HG02678 (cell line): ENCODE measurements at regions not wholly inside any gene's neighbourhood (a gene's known extent, or its start where the extent isn't known, plus 50 kb on each side); places are given as distances from the start of the nearest gene placed in this dataset.
"Not testable (repeated sequence)": the region's sequence is repeated elsewhere in the genome, so short reads cannot be mapped to it uniquely, and the experiment has no call there.

Experiments
- ATAC-seq: cut with Tn5 transposase; IDR thresholded peaks from one replicate; pipeline ENCODE4 v1.9.1; 2021; ENCODE audit warnings: mild to moderate bottlenecking, moderate library complexity; ENCODE audit not compliant: unreplicated experiment

DNA sequence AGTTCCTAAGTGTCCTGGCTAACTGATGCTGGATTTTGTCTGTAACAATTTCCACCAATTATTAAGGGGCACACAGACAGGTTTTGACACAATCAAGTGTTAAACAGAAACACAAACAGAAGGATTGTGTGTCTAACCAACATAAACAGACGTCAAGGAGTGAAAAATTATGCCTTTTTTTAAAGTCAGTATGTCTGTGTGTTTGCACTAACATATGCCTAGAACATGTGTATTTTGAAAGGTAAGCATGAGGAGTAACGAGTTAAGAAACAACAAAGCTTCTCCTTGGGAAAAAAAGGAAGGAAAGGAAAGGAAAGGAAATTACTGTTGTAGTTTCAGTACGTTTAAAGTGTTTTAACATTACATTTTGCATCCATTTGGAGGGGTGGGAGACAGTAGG lies 466.3 kb upstream of the ID4 start:
- ATAC-seq, result no peak

DNA sequence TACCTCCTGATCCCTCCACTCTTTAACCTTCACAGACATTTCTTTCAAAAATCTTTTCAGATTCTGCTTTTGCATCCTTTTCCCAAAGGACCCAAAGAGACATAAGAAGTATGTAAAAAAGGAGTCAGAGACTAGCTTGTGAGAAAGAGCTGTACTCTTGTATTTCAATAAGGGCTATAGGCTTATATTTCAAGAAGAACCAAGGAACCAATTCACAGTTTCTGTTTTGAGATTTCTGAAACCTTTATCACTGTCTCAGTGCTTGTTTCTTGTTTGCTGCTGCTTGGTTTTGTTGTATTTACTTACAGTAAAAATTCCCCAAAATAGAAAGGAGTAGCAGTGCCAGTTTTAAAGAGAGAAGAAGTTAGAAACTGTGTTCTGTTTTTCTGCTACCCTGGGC lies 461.6 kb upstream of the ID4 start:
- ATAC-seq, result no peak

DNA sequence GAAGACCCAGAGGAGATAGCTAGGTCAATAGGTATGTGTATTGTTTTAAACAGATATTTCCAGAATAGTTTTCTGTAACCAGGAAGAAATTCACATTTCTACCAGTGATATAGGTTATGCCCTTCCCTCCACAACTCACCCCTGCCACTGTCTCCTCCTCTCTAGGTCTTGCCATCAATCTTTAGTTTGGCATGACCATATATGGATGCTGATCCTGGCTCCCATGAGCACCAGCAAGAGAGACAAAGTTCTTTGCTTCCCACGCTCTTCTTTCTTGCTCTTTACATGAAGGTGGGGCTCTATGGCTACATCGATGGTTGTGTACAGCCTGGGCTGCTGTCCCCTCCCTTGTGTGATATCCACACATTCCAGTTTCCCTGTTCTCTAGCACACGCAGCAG lies 459.4 kb upstream of the ID4 start:
- no peak for ATAC-seq

DNA sequence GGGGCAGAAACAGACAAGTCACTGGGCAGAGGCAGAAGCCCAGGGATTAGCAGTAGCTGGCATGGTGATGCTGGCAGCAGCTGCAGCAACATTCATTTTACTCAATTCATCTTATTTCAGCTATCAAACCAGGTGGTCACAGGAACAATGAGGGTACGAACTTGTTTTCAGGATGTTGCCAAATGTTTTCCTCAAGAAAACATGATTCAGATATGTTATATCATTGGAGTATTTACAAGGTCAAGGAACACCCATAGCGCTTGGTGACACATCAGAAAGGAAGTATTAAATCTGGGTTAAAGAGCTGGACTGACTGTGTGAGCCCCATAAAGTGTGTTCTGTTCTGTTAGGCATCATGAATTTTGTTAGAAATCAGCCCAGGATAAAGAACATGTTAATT lies 456.9 kb upstream of the ID4 start:
- ATAC-seq, result no peak

- ATAC-seq, result no peak
Measured at GRCh38 chr6:19382676-19383075, 454.5 kb upstream of the ID4 start.

- ATAC-seq, result no peak
Measured at GRCh38 chr6:19391926-19392325, 445.2 kb upstream of the ID4 start.

GRCh38 chr6:19394051-19394450 lies 443.1 kb upstream of the ID4 start:
- no peak for ATAC-seq

DNA sequence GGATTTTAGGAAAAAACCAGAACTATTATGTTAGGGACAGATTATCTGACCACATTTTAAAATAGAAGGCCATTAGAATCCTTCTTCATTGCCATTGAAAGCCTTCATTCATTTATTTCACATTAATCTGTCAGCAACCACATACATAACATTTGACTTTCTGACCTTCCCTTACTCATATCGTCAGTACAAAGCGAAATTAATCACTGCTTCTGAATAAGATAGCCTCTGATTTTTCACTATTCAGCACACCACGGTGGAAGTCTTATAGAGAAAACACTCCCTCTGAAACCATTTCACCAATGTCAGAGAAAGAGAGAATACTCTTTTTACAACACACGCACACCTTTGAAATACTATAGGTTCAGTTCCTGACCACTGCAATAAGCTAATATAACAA lies 442.5 kb upstream of the ID4 start:
- no peak for ATAC-seq

GRCh38 chr6:19395316-19395715 lies 441.9 kb upstream of the ID4 start:
- ATAC-seq, result no peak

- ATAC-seq, result no peak
Measured at GRCh38 chr6:19399406-19399805, 437.8 kb upstream of the ID4 start.

DNA sequence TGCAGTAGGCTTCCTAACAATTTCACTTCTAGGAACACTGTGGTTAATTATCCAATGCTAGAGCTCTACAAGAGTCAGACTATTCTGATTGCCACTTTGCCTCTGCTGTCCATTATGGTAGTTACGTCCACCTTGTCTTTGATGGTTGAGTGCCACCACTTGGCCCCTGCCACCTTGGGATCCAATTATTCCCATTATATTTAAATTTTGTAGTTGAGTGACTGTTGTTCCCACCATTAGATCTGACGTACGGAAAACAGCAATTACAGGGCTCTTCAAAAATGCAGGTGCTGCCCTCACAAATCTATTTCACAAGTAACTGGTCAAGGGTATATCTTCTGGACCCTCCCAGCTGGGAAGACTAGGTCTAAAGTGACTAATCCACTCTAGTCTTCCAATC lies 432.3 kb upstream of the ID4 start:
- ATAC-seq, result not testable (repeated sequence)

DNA sequence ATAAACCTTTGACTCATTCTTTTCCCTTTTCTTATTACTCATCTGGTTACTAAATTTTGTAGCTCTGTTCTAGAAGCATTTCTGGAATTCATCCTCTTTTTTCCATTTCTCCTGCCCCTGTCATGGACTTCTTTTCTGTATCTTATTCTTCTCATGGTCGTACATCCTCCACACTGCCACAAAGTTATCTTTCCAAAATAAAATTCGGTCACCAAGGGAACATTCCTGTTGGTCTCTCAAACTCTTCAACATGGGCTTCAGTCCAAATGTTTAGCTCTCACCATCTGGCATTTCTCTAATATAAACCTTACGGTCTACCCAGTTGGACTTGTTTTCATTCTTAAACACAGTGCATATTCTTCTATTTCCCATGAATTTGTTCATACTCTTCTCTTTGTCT lies 428.8 kb upstream of the ID4 start:
- ATAC-seq, result no peak

DNA sequence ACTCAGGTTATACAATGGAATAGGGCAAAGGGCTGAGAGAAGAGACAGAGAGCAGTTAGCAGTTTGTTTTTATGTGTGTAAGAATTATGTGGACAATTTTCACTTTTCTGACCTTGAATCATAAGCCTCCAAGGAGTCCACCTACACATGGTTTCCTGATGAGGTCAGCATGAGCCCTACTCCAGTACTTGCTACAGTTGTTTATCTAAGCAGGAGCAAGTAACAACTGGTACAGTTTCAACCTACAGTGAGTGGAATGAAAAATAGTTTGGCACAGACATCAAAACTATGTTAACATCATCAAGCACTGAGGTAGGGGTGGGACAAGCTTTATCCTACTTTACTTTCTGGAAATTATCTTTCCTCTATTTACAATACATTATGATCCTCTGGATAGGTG lies 426.7 kb upstream of the ID4 start:
- ATAC-seq, result no peak

DNA sequence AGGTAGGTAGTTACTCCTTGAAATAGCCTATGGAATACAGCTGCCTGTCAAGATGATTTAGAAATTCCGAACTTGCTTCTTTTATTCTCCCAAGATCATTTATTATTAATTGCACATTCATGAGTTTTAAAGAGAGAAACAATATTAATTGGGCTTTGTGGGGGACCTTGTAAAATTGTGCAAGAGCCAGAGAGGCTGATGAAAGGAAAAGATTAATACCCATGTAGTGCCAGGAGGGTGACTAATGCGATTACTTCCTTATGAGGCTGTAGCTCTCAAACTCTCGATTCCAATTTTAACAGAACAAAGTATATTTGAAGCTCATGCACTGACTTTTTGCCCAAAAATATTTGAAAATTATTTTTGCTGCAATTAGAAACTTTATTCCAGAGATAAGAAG lies 423.8 kb upstream of the ID4 start:
- ATAC-seq, result no peak

- ATAC-seq, result no peak
Measured at GRCh38 chr6:19415605-19416326, 421.4 kb upstream of the ID4 start.

- ATAC-seq, result no peak
Measured at GRCh38 chr6:19416811-19417210, 420.4 kb upstream of the ID4 start.

GRCh38 chr6:19417713-19418112 lies 419.5 kb upstream of the ID4 start:
- no peak for ATAC-seq

- no peak for ATAC-seq
Measured at GRCh38 chr6:19424853-19425252, 412.3 kb upstream of the ID4 start.

DNA sequence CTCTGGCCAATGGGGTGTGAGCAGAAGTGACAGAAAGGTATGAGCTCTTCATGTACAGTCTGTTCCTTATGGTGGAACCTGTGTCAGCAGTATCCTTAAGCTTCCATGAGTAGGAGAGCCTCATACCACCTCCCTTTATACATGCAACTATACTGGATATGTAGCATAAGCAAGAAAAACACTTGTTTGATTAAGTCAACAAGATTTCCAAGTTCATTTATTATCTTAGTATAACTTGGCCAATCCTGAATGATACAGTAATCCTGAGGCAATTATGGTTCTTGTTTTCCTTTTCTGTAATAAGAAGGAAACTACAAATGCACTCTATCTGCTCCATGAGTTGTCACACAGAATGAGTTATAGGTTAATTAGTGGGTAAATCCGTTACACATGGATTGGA lies 409.6 kb upstream of the ID4 start:
- ATAC-seq, result no peak

DNA sequence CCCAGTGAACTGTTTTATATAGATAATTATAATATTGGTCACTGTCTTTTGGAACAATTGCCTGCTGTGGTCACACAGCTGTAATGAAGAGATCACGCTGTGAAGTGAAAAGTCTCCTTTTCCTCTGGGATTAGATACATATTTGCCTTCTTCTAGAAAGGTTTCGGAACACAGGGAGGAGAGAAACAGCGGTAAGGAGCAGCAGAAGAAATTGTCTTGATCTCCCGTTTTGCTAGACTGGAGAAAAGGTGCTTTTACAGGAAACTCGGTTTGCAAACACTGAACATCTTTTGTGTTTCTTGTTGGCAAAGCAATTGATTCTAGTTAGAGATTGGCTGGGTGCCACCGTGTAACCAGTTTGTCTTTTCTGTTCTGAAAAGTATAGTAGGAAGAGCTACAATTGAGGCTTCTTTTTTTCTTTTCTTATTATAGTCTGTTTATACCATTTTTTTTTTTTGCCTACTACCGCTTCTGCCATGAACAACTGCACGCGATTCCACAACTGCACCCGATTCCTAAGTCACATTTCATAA lies 404.1 kb upstream of the ID4 start:
- no peak for ATAC-seq

- no peak for ATAC-seq
Measured at GRCh38 chr6:19434065-19434464, 403.1 kb upstream of the ID4 start.

DNA sequence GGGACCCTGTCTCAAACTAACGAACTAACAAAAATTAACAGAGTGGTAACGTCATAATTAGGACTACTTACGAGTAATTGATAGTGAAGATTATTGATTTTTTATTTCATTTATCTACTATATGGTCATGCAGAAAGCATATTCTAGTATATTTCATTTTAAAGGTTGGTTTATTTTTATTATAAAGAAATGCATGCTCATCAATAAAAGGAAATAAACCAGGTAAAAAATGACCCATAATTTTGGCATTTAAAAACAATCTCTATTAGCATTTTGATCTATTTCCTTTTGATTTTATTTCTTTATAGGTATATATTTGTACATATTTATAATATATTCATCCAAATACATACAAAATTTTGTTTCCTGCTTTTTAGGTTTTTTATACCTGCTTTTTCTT lies 401.4 kb upstream of the ID4 start:
- ATAC-seq, result no peak
